ENCODE measurements at regions not wholly inside any gene's neighbourhood (a gene's known extent, or its start where the extent isn't known, plus 50 kb on each side); places are given as distances from the start of the nearest gene placed in this dataset.

GRCh38 chr2:153808679-153809078 is 63.0 kb upstream of the GALNT13 start:
- no peak for DNase-seq
- H3K27me3 ChIP-seq (ENCODE audit: low read depth) = no peaks in the 10 kb centered on the region
- H3K4me1 ChIP-seq = no peaks in the 10 kb centered on the region
- intact Hi-C loops (cut with micrococcal nuclease) = no loop called here
- H3K4me3 ChIP-seq = no peak overlapping the region
- H3K27ac ChIP-seq (replicated peaks) = no peak overlapping the region
- no peak for TF ChIP-seq CTCF (IDR thresholded peaks at IDR 0.05; ENCODE audit: borderline replicate concordance)
- no peaks in the 10 kb centered on the region for H3K36me3 ChIP-seq
- H3K9me3 ChIP-seq (replicated peaks) = no peaks in the 10 kb centered on the region

- intact Hi-C loops (cut with micrococcal nuclease) = no loop called here
- Histone ChIP-seq H3K27ac (replicated peaks) (no peak overlapping the region), H3K4me3 (no peak overlapping the region), H3K4me1 (no peaks in the 10 kb centered on the region), H3K9me3 (replicated peaks) (peaks cover 4% of the 10 kb centered on the region), H3K27me3 (ENCODE audit: low read depth) (no peaks in the 10 kb centered on the region), H3K36me3 (no peaks in the 10 kb centered on the region)
- TF ChIP-seq CTCF (IDR thresholded peaks at IDR 0.05; ENCODE audit: borderline replicate concordance) = no peak
- DNase-seq = no peak
These were observed 60.2 kb upstream of the GALNT13 start for GRCh38 chr2:153811516-153811915.

GRCh38 chr2:153812632-153813031 is 59.1 kb upstream of the GALNT13 start:
- DNase-seq = no peak
- Histone ChIP-seq H3K4me1 (no peaks in the 10 kb centered on the region), H3K9me3 (replicated peaks) (peaks cover 4% of the 10 kb centered on the region), H3K27ac (replicated peaks) (no peak overlapping the region), H3K27me3 (ENCODE audit: low read depth) (no peaks in the 10 kb centered on the region), H3K4me3 (no peak overlapping the region), H3K36me3 (no peaks in the 10 kb centered on the region)
- TF ChIP-seq CTCF (IDR thresholded peaks at IDR 0.05; ENCODE audit: borderline replicate concordance) = no peak
- intact Hi-C loops (cut with micrococcal nuclease) = no loop called here

- Histone ChIP-seq H3K36me3 (no peaks in the 10 kb centered on the region), H3K4me1 (no peaks in the 10 kb centered on the region), H3K27ac (replicated peaks) (no peak overlapping the region), H3K9me3 (replicated peaks) (peaks cover 14% of the 10 kb centered on the region), H3K27me3 (ENCODE audit: low read depth) (no peaks in the 10 kb centered on the region), H3K4me3 (no peak overlapping the region)
- TF ChIP-seq CTCF (IDR thresholded peaks at IDR 0.05; ENCODE audit: borderline replicate concordance) = no peak
- intact Hi-C loops (cut with micrococcal nuclease) = no loop called here
- DNase-seq = no peak
These were observed 53.5 kb upstream of the GALNT13 start for GRCh38 chr2:153818242-153818641.

GRCh38 chr2:153819074-153819473 is 52.6 kb upstream of the GALNT13 start:
- Histone ChIP-seq H3K4me1 (no peaks in the 10 kb centered on the region), H3K27me3 (ENCODE audit: low read depth) (no peaks in the 10 kb centered on the region)
- DNase-seq = no peak

More at GRCh38 chr2:153819074-153819473, 52.6 kb upstream of the GALNT13 start:
- H3K27ac ChIP-seq (replicated peaks) = no peak overlapping the region
- H3K9me3 ChIP-seq (replicated peaks) = peaks cover 10% of the 10 kb centered on the region
- intact Hi-C loops (cut with micrococcal nuclease) = no loop called here
- no peak overlapping the region for H3K4me3 ChIP-seq
- H3K36me3 ChIP-seq = no peaks in the 10 kb centered on the region
- no peak for TF ChIP-seq CTCF (IDR thresholded peaks at IDR 0.05; ENCODE audit: borderline replicate concordance)
